ENCODE measurements at regions not wholly inside any gene's neighbourhood (a gene's known extent, or its start where the extent isn't known, plus 50 kb on each side); places are given as distances from the start of the nearest gene placed in this dataset.

DNA sequence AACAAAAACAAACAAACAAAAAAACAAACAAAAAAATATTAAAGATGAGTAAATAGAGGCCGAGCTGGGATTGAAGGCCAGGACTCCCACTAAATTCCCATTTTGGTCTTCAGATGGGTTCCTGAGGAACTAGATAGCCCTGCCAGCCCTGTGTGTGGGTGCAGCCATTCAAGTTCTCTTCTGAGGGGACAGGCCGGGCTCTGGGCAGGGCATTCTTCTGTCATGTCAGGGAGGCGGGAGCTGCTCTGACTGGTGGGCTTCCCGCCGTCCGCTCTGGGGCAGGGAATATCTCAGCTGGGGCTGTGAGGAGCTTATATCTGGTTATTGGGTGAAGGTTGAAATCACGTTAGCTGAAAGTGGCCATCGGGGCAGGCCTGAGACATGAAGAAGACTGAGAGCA lies 127.3 kb upstream of the CXCR4 start:
- TF ChIP-seq, protein P1, sequence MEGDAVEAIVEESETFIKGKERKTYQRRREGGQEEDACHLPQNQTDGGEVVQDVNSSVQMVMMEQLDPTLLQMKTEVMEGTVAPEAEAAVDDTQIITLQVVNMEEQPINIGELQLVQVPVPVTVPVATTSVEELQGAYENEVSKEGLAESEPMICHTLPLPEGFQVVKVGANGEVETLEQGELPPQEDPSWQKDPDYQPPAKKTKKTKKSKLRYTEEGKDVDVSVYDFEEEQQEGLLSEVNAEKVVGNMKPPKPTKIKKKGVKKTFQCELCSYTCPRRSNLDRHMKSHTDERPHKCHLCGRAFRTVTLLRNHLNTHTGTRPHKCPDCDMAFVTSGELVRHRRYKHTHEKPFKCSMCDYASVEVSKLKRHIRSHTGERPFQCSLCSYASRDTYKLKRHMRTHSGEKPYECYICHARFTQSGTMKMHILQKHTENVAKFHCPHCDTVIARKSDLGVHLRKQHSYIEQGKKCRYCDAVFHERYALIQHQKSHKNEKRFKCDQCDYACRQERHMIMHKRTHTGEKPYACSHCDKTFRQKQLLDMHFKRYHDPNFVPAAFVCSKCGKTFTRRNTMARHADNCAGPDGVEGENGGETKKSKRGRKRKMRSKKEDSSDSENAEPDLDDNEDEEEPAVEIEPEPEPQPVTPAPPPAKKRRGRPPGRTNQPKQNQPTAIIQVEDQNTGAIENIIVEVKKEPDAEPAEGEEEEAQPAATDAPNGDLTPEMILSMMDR (conservative IDR thresholded peaks at IDR 0.05), result no peak
- no peak for TF ChIP-seq EZH2 (IDR thresholded peaks at IDR 0.05; ENCODE audit: low read depth)
